AG20443 (cell line): ENCODE measurements at regions not wholly inside any gene's neighbourhood (a gene's known extent, or its start where the extent isn't known, plus 50 kb on each side); places are given as distances from the start of the nearest gene placed in this dataset.

Experiments used
- DNase-seq: peaks from one replicate; pipeline ENCODE4 v3.0.0; 2012; ENCODE audit warnings: low spot score, mixed read lengths

- no peak for DNase-seq
These were observed 51.6 kb upstream of the SRRM3 start for GRCh38 chr7:76149847-76150691.
